HG03097 (cell line): ENCODE measurements at regions not wholly inside any gene's neighbourhood (a gene's known extent, or its start where the extent isn't known, plus 50 kb on each side); places are given as distances from the start of the nearest gene placed in this dataset.
"Not testable (repeated sequence)": the region's sequence is repeated elsewhere in the genome, so short reads cannot be mapped to it uniquely, and the experiment has no call there.

ENCODE experiments used
- ATAC-seq: cut with Tn5 transposase; IDR thresholded peaks from one replicate; pipeline ENCODE4 v1.9.1; 2021; ENCODE audit not compliant: unreplicated experiment, low FRiP score

DNA sequence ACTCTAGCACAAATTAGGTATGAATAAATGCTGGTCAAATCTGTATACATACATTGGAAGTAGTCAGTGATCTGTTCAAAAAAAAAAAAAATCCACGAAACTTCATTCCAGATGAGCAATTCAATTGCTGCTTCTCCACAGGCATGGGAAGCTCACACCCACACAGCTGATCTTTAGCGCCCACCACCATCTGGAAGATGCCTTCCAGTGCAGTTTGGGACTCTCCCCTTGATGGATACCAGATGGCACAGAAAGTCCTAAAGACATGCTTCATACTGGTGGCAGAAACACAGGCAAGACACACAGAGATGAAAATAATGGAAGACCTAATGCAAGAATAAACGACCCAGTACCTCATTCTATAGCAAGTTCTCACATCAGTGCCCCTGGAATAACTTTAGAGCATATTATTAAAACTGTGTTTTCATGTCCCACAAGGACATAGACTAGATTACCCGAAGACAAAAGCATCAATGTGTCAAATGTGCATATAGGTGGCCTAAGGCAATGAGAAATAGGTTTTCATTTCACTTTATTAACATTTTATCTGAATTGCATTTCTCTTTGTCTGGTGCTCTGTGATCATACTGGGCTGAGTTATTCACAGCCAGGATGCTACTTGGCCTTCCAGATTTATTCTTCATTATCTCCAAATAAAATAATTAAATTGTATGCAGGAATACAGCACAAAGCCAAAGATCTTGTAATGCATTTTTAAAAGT is 135.4 kb upstream of the TAS2R1 start:
- no peak for ATAC-seq

DNA sequence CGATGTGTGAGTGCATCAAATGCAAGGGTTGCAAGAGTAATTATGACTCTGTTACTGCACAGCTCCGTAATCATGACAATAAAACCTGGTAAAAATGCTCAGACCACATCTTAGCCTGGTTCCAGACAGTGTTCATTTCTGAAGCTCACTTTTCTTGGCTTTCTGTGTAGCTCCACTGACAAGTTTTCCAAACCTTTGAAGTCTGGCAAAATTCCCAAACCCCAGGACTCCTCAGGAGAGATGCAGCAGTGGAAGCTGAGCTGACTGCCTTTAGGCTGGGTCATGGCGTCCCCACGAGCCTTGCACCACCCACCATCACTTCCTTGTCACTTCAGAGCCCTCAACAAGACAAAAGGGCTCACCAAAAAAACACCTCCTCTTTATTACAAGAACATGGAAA is 131.6 kb upstream of the TAS2R1 start:
- no peak for ATAC-seq

DNA sequence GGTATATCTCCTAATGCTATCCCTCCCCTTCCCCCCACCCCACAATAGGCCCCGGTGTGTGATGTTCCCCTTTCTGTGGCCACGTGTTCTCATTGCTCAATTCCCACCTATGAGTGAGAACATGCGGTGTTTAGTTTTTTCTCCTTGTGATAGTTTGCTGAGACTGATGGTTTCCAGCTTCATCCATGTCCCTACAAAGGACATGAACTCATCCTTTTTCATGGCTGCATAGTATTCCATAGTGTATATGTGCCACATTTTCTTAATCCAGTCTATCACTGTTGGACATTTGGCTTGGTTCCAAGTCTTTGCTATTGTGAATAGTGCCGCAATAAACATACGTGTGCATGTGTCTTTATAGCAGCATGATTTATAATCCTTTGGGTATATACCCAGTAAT is 122.5 kb upstream of the TAS2R1 start:
- ATAC-seq = not testable (repeated sequence)

DNA sequence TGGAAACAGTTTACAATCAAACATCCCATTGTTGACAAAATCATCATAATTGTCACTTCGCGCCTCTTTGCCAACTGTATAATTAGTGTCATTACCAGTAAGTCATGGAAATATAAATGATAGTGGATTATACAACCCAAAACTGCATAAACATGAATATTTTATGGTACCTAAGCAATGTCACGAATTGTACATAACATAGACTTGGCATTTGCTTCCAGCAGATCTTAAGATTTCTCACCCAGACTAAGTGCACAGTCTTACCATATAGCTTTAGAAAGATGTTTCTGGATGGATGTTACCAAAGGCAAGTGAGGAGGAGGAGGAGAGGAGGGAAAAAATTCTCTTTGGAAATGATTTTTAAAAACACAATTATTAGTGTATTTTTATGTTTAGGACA is 113.4 kb upstream of the TAS2R1 start:
- ATAC-seq = no peak

DNA sequence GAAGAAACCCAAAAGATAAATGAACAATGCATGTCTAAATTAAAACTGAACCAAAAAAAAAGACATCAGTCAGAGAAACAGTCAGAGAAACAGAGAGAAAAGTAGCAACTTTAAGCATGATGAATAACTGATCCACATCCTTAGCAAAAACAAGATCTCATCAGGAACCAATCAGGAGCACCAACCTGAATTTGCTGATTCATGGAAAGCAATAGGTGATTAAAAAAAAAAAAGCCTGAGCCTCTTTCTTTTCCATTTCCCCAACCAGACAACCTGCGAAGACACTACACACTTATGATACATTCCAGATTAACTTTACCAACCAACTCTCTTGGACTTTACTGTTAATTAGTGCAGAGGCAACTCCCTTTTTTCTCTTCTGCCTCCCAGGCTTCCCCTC is 112.7 kb upstream of the TAS2R1 start:
- ATAC-seq = no peak

DNA sequence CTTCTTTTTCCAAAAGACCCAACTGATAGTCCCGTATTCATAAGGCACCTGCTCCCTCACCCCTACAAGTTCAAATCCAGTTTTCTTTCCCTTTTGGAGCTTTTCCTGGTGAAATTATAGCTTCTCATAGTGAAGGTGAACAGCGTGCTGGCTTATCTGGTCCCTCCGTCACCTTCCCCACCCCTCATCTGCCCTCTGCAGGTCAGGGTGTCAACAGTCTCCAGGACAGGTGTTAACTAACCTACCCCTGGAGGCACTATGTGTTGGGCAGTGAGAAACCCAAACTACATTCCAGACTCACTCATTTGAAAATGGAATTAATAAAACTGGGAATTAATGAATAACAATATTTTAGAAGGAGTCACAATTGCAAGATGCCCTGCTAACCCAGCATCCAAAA is 109.0 kb upstream of the TAS2R1 start:
- ATAC-seq = no peak

DNA sequence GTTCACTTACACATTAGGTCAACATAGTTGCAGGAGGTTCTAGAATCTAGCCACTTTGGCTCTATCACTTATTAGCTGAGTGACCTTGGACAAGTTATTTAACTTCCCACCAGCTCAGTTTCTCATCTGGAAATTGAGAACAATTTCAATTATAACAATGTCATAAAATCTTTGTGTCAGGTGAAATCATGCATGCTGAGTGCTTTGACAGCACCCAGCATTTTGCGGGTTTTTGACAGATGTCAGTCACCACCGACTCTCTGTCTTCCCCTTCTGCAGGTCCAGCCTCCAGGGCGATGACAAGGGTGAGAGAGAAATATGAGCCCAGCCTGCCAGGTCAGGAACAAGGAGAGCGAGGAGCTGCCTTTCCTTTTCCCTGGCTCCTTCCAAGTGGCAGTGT is 107.1 kb upstream of the TAS2R1 start:
- no peak for ATAC-seq

DNA sequence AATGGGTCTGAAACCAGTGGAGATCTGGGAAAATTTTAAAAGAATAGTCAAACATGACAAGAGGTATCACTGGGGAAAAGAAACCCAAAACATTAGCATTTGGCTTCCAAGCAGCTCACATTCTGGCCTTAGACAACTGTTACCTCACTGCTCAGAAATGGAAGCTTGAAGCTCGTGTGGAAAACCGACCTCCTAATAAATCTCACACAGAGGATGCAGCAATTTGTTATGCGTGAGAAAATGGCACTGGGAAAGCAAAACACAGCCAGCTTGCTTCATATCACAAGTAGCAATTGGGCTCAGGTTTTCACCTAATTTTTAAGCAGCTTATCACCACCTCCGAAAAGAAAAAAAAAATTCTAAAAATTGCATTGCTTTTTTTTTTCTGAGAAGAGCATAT is 103.3 kb upstream of the TAS2R1 start:
- ATAC-seq = no peak

DNA sequence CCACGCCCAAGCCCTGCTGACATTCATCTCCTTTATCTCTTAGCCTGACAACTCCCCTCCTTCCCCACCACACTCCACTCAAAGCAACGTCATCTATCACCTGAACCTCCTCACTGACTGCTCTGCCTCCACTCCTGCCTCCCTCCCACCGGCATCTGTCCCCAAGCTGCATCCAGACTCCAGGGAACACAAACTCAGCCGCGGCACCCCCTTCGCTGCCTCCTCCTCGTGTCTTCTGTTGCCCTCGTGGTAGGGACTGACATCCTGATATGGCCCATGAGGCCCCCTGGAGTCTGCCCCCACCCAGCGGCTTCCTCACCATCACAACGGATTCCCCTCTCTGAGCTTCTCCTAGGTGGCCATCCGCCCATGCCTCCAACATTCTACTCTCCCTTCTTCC is 101.0 kb upstream of the TAS2R1 start:
- ATAC-seq = no peak

DNA sequence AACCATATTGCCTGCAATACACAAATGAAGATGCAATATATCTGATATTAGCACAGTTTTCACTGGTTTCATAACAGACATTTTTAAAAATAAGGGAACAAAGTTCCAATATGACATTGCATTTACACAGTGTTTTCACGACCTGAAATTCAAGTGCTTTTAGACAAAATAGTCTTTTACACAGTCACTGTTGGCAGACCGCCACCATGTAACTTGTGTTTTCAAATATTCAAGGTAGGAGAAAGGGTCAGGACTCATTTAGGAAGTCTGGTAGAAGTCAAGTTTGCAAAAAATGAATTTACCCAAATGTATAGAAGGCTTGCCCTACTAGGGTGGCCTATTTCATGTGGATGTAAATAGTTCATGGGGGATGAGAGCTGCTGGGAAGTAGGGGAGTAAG is 98.1 kb upstream of the TAS2R1 start:
- ATAC-seq = no peak

DNA sequence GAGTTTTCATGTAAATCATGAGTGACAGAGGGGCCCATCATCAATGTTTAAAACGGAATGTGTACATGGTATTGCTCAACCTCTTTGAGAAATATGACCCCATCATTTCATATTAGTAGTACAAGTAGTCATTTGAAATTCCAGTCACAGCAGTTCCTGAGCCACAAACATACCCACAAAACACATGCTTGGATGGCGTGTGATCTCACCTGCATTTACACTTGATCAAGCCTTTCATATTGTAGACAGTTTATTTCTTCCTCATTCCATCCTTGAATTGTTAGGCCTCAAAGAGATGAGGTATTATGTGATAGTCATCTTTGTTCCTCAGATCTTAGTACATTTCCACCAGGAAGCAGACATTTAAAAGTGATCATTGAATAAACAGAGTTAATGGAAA is 96.8 kb upstream of the TAS2R1 start:
- no peak for ATAC-seq

DNA sequence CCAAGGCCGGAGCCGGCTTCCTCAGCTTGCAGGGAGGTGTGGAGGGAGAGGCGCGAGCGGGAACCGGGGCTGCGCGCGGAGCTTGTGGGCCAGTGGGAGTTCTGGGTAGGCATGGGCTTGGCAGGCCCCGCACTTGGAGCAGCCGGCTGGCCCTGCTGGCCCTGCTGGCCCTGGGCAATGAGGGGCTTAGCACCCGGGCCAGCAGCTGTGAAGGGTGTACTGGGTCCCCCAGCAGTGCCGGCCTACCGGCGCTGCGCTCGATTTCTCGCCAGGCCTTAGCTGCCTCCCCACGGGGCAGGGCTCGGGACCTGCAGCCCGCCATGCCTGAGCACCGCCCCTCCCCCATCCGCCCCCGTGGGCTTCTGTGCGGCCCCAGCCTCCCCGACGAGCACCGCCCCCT is 95.1 kb upstream of the TAS2R1 start:
- ATAC-seq = not testable (repeated sequence)

DNA sequence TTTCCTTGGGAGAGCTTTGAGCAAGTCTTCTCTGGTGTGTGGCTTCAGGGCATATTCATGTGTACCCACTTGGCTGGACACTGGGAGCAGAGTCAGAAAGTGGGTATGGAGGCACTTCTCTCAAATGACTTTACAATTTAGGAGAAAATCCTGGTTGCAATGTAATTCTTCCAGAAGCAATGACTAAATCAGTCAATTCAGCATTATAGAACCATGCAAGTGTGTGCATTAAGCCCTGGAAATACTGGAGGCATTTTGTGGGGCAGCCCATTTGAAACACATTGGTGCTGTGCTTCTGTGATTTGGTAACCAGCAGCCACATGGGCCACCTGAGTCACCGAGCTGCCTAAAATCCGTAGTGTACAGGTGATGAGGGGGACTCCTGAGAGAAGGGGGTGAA is 94.6 kb upstream of the TAS2R1 start:
- no peak for ATAC-seq

DNA sequence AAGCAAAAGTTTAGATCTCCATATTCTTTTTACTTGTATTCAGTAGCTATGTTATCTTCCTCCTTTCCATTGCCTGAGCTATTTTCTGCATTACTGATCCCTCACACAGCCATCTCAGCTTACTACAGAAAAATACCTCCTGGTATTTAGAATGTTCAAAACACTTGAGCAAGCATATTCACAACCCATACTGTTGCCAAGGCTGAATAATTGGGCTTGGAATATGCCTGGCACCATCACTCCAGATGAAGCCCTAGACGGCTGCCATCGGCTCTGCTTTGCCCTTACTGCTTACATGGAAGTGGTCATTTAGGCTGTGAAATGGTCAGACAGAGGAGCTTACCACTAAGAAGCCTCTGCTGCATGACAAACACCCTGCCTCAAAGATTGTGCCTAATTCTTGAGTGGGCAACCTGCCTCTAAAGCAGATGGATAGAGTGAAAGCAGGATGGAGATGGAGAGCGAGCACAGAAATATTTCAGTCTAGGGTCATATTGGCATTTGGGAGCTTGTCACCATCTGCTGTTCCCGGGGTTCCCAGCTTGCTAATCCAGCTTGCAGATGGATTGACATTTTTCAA is 92.5 kb upstream of the TAS2R1 start:
- no peak for ATAC-seq

DNA sequence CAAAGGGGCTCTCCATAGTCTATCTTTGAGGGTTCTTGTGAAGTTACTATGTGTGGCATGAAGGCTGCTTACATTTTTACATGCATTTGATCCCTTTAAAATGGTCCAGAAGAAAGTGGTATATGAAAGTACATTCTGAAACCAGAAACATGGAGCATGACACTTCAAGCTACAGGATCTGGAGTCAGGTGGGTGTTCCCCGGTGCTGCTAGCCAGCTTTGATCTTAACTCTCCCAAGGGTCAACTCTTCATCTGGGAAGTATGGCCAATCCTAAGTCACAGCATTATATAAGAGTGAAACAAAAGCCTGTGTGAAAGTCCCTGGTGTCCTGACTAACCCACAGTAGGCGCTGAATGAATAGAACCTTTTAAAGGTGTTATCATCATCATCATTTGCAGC is 91.0 kb upstream of the TAS2R1 start:
- ATAC-seq = no peak

DNA sequence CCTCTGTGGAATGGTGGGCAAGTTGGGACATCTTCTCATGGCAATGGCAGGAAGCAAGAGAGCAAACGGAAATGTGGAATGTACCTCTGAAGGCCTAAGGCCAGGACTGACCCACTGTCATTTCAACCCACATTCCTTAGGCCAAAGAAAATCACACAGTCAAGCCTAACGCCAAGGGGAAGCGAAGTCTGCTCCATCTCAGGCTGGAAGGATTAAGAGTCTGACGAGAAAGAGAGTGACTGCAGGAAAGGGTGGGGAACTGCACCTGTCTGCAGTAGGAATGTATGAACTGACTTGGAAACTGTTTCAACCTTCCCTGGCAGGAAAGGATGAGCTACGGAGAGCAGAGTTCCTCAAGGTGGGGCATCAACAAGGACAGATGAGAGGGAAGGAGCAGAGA is 90.2 kb upstream of the TAS2R1 start:
- no peak for ATAC-seq

DNA sequence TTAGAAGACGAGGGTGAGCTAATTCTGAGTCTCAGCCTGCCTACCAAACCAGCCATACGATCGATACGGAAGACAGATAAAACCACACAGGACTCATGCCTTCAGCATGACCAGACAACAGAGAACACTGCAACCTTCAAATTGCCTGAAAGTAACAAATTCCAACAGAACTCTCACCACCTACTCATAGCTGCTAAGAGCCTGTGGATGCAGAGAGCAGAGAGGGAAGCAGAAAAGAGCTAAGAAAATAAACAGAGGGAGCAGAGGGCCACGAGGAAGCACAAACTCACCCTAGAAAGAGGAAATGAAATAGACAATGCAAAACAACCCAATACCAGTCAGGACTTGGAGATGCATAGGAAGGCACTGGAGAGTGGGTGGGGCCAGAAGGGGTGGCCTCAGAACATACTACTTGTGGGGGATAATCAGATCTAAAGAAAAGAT is 86.7 kb upstream of the TAS2R1 start:
- ATAC-seq = no peak

DNA sequence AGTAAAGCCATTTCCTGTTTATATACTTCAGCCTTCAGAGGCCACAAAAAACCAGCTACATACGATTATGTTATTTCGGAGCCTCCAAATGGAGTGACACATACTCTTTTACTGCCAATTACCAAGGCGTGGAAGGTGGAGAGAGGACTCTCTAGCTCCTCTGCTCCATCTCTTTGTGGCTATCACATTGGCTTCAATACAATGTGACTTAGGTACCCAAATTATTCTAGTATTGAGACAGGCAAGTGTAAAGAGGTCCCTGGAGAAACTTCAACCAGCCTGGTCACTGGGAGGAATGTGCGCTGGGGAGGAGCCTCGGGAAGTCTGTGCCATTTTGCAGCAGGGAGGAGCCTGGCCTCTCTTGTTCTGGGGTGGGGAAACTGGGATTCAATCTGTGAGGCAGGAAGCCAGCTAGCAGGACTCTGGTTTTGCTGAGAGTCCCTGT is 85.8 kb upstream of the TAS2R1 start:
- no peak for ATAC-seq

DNA sequence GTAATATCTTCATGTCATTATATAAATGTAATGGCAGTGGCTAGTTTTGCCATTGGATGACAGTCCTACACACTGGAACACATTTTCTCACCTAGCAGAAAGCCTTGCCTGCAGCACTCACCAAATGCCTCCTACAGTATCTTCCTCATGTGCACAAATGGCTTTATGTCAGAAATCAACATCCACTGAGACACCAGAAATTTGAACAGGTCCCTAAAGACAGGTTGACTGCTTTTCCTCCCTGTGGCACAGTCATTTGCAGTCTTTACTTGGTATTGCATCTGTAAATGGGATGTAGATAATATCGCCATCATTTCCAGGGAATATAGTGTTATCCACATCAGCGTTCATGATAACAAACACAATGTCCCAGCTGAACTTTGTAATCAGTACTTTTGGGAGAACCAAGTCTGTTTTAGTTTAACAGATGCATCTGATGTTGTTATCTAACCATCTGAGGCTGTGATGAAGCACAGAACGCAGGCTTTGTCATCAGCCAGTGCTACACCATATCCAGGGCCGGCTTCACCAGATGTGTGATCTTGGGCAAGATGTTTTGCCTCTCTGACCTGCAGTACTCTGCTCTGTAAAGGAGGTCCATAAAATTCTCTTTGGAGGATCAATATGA is 83.9 kb upstream of the TAS2R1 start:
- no peak for ATAC-seq

DNA sequence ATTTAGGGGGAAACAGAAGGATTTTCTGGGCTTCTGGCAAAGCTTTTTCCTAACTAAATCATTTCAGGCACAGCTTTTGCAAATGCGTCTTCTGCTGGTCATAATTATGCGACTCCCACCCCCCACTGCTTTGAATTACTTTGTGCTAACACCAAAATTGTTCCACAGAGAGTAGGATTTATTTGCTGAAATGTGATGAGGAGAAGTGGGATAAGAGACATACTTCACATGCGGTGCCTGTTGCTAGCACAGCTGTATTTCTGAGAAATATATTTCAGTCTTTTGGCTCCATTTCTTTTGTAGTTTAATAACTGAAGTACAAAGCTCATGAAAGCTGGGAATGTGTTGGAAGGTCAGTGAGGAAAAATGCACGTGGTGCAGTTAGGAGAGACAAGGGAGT is 83.2 kb upstream of the TAS2R1 start:
- ATAC-seq = no peak

DNA sequence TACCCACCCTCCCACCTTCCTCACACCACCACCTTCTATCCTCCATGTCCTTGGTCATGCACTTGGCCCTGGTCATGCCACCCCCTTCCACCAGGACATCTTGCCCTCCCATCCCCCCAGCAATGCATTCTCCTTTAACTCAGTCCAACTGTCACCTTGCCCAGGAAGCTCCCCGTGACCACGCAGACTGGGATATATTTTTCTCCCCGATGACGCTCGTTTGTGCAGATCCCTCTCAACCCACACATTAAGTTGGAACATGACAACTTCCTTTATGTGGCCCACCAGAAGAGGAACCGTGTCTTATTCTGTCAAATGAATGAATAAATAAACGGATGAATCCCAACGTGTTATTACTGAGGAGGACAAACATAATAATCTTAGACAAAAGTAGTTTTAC is 82.8 kb upstream of the TAS2R1 start:
- ATAC-seq = no peak

DNA sequence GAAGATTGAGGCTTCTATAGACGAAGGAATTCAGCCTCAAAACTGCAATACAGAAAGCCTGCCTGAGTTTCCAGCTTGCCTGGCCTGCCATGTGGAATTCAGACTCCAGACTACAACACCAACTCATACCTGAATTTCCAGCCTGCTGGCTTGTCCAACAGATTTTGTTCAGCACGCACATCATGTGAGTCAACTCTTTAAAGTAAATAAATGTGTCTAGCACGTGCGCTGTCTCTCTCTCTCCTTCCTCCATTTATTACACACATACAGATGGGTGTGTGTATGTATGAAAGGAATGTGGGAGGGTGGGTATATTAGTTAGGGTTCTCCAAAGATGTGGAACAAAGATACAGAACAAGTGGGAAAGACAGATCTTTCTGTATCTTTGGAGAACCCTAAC is 82.4 kb upstream of the TAS2R1 start:
- ATAC-seq = no peak
